IMR-90 (cell line): ENCODE measurements at regions not wholly inside any gene's neighbourhood (a gene's known extent, or its start where the extent isn't known, plus 50 kb on each side); places are given as distances from the start of the nearest gene placed in this dataset.

ENCODE experiments used
- CEBPB ChIP-seq: IDR thresholded peaks from 2 replicates; pipeline ENCODE4 v1.6.1; 2012; ENCODE audit warnings: low read depth, low read length, improper control_type of control experiment
- CTCF ChIP-seq: conservative IDR thresholded peaks from 2 replicates; pipeline ENCODE4 v1.5.1; 2012; ENCODE audit warnings: mild to moderate bottlenecking, low read depth, low read length, improper control_type of control experiment
- ELK1 ChIP-seq: fragments of 150-350 bp; IDR thresholded peaks from 2 replicates; pipeline ENCODE4 v1.6.1; 2016; ENCODE audit warnings: low read depth, mild to moderate bottlenecking, low read length, moderate library complexity, borderline replicate concordance
- MXI1 ChIP-seq: IDR thresholded peaks from 2 replicates; pipeline ENCODE4 v1.6.1; 2012; ENCODE audit warnings: low read depth, mild to moderate bottlenecking, low read length, moderate library complexity, borderline replicate concordance
- POLR2A ChIP-seq: IDR thresholded peaks from 2 replicates; pipeline ENCODE4 v1.6.1; 2012; ENCODE audit warnings: mild to moderate bottlenecking, low read depth, low read length
- SMC3 ChIP-seq: fragments of 150-350 bp; IDR thresholded peaks from 2 replicates; pipeline ENCODE4 v1.6.1; 2016; ENCODE audit warnings: low read depth, mild to moderate bottlenecking, antibody characterized with exemption, low read length, moderate library complexity

- TF ChIP-seq POLR2A (no peak), CEBPB (no peak), SMC3 (no peak), CTCF (no peak), ELK1 (no peak), MXI1 (no peak)
Measured at GRCh38 chr6:105805501-105806023, 280.6 kb upstream of the PRDM1 start.
